HFFc6 (cell line): ENCODE measurements at regions not wholly inside any gene's neighbourhood (a gene's known extent, or its start where the extent isn't known, plus 50 kb on each side); places are given as distances from the start of the nearest gene placed in this dataset.

Experiments
- DNase-seq: peaks from one replicate; pipeline ENCODE4 v3.0.0-alpha.2; 2018
- H3K27ac Mint-ChIP-seq: 2 replicates; pipeline ENCODE4 v1.8.0; 2020; ENCODE audit warnings: mild to moderate bottlenecking, mixed read lengths
- H3K27me3 Mint-ChIP-seq: 2 replicates; pipeline ENCODE4 v1.8.0; 2021; ENCODE audit warnings: mild to moderate bottlenecking, moderate library complexity, mixed read lengths; ENCODE audit not compliant: insufficient read depth
- H3K36me3 Mint-ChIP-seq: 2 replicates; pipeline ENCODE4 v1.8.0; 2021; ENCODE audit warnings: low read depth, mixed read lengths
- H3K4me1 Mint-ChIP-seq: 2 replicates; pipeline ENCODE4 v1.8.0; 2020; ENCODE audit warnings: low read depth, mixed read lengths
- H3K4me3 Mint-ChIP-seq: 2 replicates; pipeline ENCODE4 v1.8.0; 2020; ENCODE audit warnings: mild to moderate bottlenecking, moderate library complexity, mixed read lengths
- H3K9me3 Mint-ChIP-seq: 2 replicates; pipeline ENCODE4 v1.8.0; 2020; ENCODE audit warnings: mild to moderate bottlenecking, mixed read lengths
- TF ChIP-seq, protein P1 (sequence below): fragments of 200-600 bp; sonication (generic); IDR thresholded peaks from 2 replicates; pipeline ENCODE4 v1.5.0; 2021; ENCODE audit warnings: antibody characterized with exemption, mild to moderate bottlenecking

DNA sequence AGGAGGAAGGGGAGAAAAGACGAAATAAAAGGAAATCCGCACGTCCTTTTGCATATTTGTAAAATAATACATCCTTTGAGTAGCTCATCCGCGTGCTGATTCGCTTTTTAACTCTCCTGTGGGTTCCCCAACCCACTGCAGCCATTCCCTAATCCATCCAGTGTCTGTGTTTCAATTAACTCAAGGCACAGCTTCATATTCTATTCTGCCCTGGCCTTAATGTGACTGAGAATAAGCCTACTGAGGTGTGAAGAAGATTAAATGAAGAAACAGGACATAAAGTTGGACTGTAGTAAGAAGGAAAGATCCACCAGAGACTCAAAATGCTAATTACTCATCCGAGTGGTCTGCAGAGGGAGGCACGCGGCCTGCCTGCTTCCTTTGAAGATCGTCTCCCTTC, 161.4 kb upstream of the SH3BP4 start:
- no peaks in the 10 kb centered on the region for H3K9me3 Mint-ChIP-seq
- H3K27me3 Mint-ChIP-seq: peaks cover 22% of the 10 kb centered on the region
- no peak overlapping the region for H3K4me3 Mint-ChIP-seq
- no peak overlapping the region for H3K27ac Mint-ChIP-seq
- no peak for DNase-seq
- TF ChIP-seq, protein P1, sequence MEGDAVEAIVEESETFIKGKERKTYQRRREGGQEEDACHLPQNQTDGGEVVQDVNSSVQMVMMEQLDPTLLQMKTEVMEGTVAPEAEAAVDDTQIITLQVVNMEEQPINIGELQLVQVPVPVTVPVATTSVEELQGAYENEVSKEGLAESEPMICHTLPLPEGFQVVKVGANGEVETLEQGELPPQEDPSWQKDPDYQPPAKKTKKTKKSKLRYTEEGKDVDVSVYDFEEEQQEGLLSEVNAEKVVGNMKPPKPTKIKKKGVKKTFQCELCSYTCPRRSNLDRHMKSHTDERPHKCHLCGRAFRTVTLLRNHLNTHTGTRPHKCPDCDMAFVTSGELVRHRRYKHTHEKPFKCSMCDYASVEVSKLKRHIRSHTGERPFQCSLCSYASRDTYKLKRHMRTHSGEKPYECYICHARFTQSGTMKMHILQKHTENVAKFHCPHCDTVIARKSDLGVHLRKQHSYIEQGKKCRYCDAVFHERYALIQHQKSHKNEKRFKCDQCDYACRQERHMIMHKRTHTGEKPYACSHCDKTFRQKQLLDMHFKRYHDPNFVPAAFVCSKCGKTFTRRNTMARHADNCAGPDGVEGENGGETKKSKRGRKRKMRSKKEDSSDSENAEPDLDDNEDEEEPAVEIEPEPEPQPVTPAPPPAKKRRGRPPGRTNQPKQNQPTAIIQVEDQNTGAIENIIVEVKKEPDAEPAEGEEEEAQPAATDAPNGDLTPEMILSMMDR: no peak
- peaks cover 4% of the 10 kb centered on the region for H3K4me1 Mint-ChIP-seq
- no peaks in the 10 kb centered on the region for H3K36me3 Mint-ChIP-seq

DNA sequence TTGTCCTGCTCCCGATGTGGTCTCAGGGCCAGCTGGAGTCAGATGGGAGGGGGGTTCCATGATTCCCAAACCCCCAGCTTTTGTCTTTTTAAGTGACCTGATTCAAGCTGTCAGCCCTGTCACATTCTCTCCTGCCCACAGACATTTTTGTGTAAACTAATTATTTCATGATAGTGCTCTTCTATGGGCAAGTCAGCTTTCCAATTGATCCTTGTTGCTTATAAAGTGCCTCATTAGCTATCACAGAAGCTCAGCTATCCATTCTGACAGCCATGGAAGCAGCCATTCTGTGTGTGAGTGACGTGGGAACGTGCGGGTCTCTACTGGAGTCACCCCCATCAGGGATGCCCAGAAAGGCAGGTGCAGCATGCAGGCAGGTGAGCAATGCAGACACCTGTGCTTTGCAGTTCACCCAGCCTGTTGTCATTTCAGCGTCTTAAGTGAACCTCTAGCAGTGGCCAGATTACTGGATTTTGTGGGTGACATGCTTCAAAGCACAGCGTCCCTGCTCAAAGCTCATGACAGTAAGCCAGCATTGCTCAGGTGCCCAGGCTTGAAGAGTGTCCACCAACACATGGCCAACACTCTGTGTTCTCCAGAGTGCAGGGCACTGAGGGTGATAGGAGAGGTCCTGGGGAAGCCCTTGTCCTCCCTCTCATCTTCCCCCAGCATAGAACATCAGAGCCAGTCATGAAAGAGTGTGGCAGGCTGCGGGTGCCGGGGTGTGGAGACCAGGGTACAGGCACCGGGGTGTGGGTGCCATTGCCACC, 162.1 kb upstream of the SH3BP4 start:
- H3K36me3 Mint-ChIP-seq: no peaks in the 10 kb centered on the region
- no peak overlapping the region for H3K27ac Mint-ChIP-seq
- peaks cover 24% of the 10 kb centered on the region for H3K27me3 Mint-ChIP-seq
- TF ChIP-seq, protein P1: no peak
- H3K9me3 Mint-ChIP-seq: no peaks in the 10 kb centered on the region
- no peaks in the 10 kb centered on the region for H3K4me1 Mint-ChIP-seq
- DNase-seq: no peak
- H3K4me3 Mint-ChIP-seq: no peak overlapping the region

DNA sequence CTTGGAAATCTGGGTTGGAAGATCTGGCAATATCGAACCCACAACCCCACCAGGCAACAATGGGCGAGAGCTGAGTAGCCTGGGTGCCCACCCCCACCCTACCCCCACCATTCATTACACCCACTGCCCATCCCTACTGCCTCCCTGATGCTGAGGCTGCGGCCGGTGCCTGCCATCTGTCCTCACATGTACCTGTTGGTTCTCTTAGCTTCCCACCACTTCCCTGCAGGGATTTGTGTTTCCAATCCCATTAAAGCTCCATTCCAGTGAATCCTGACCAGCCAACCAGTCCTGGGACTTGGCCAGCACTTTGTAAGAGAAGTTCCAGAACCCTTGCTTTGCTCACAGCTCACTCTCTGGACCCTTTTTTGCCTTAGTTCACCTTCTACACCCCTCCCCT, 163.0 kb upstream of the SH3BP4 start:
- H3K4me1 Mint-ChIP-seq: no peaks in the 10 kb centered on the region
- H3K27ac Mint-ChIP-seq: no peak overlapping the region
- DNase-seq: no peak
- H3K36me3 Mint-ChIP-seq: peaks cover 8% of the 10 kb centered on the region
- TF ChIP-seq, protein P1: no peak
- H3K4me3 Mint-ChIP-seq: no peak overlapping the region
- peaks cover 6% of the 10 kb centered on the region for H3K9me3 Mint-ChIP-seq
- H3K27me3 Mint-ChIP-seq: peaks cover 25% of the 10 kb centered on the region

DNA sequence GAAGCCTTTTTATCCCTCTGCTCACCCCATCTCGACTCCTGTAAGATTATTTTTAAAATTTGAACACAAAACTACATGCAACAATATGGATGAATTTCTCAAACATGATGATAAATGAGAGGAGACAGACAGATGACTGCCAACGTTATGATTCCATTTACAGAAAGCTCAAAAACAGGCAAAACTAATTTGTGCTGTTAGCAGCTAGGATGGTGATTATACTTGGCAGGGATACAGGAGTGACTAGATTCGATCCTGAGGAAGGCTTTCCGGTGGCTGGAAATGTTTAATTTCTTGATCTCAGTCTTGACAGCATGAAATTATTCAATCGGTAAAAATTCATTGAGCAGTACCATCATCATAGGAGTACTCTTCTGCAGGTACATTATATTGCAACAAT, 163.4 kb upstream of the SH3BP4 start:
- TF ChIP-seq, protein P1: no peak
- DNase-seq: no peak
- no peak overlapping the region for H3K4me3 Mint-ChIP-seq
- H3K27ac Mint-ChIP-seq: no peak overlapping the region
- peaks cover 11% of the 10 kb centered on the region for H3K9me3 Mint-ChIP-seq
- peaks cover 12% of the 10 kb centered on the region for H3K36me3 Mint-ChIP-seq
- no peaks in the 10 kb centered on the region for H3K4me1 Mint-ChIP-seq
- H3K27me3 Mint-ChIP-seq: peaks cover 25% of the 10 kb centered on the region

DNA sequence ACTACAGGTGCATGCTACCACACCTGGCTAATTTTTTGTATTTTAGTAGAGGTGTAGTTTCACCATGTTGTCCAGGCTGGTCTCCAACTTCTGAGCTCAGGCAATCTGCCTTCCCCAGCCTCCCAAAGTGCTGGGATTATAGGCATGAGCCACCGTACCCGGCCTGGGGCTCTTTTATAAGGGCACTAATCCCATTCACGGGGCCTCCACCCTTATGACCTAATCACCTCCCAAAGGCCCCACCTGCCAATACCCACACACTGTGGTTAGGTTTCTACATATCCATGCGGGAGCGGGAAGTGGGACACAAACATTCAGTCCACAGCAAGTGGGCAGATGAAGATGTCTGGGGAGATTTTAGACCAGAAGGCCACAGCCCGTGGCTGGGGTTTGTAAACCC, 164.7 kb upstream of the SH3BP4 start:
- Mint-ChIP-seq H3K9me3 (peaks cover 22% of the 10 kb centered on the region), H3K27me3 (peaks cover 25% of the 10 kb centered on the region), H3K4me3 (no peak overlapping the region)

More for the DNA sequence above, 164.7 kb upstream of the SH3BP4 start:
- TF ChIP-seq, protein P1: no peak
- no peak for DNase-seq
- no peaks in the 10 kb centered on the region for H3K4me1 Mint-ChIP-seq
- peaks cover 25% of the 10 kb centered on the region for H3K36me3 Mint-ChIP-seq
- no peak overlapping the region for H3K27ac Mint-ChIP-seq
